NK-92 treated with Interleukin-12 subunit alpha and Interleukin-12 subunit beta, amount 100 ng/mL, for 24 hours (cell line): ENCODE measurements at regions not wholly inside any gene's neighbourhood (a gene's known extent, or its start where the extent isn't known, plus 50 kb on each side); places are given as distances from the start of the nearest gene placed in this dataset.

ENCODE experiments used
- DNase-seq: peaks from one replicate; lab custom pipeline; 2025; lab: John Stamatoyannopoulos, UW

DNA sequence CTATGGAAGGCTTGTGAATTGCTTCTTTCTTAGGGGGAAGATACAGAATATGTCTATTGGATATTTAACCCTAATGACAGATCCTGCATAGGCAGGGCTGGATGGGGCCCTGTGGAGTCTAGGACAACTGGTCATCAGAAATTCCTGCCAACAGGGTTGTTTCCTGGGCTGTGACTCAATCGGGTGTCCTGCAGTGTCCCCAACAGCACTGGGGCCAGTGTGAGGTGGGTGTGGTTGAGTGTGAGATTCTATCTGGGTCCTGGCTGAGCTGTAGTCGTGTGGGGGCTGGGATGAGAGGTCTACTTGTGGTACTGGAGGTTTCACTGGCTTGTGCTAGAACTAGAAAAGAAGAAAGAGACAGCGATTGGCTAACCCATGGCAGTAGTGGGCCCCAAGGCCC, 87.3 kb upstream of the WDR1 start:
- DNase-seq: no peak

DNA sequence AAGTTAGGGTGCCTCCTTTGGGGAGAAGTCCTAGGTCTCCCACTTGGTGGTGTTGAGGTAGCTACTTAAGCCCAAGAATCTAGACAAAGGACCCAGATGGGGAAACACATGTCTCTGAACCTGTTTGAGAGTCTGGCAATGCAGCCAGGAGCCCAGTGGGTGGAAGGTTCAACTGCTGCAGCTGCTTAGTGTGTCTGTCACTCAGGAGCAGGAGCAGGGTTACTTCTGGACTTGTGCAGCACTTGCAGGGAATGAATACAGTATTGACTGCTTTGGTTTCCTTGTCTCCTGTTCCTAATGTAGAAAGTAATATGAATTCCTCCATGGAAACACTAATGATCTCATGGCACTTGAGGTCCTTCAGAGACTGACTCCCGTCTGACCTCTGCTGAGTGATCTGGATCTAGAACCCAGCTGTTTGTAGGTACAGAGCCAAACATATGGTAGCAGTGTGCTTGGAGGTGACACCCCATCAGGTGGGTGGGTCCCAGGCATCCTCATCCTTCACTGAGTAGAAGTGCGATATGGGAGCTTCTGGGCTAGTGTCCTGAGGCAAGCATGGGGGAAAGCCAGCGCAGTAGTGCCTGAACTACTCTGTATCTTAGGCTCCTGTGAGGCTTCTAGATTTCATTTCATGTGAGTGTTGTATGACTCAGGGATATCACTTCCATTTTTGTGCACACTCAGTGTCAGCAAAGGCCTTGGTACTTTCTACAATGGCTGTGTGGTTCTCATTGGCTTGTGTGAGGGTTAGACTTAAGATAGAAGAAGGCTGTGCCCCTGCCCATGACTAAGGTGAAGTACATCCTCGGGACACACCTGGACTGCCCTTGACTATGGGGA, 85.0 kb upstream of the WDR1 start:
- no peak for DNase-seq

DNA sequence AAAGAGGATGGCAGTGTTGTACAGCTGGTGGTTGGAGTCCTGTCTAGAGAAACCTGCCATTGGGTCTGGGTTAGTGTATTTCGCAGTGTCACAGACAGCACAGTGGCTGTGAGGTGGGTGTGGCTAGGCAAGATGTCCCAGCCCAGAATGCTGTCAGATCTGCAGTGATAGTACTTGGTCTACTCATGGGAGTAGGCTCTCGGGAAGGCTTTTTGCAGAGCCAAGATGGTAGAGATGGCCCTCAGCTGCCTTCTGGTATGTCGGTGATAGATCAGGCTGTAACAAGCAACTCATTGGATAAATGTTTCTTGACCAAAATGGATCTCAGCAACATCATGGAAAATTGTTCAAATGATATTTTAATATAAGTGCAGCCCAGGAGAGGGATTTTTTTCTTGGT, 84.3 kb upstream of the WDR1 start:
- no peak for DNase-seq

DNA sequence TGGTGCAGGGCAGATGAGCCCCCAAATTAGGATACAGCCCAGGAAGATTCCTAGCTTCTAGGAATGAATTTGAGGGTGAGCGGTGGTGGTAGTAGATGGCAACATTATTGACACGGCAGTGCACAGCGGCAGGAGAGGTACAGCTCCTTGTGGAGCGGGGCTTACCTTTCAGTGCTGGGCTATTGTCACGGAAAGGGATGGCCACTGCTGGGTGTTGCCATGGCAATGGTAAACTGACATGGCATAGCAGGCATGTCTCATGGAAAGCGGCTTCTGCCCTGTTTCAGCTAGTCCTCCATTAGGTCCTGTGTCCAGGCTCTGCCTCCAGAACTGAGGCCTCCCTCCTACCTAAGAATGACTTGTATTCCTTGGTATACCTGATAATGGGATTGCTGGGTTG, 81.8 kb upstream of the WDR1 start:
- no peak for DNase-seq

DNA sequence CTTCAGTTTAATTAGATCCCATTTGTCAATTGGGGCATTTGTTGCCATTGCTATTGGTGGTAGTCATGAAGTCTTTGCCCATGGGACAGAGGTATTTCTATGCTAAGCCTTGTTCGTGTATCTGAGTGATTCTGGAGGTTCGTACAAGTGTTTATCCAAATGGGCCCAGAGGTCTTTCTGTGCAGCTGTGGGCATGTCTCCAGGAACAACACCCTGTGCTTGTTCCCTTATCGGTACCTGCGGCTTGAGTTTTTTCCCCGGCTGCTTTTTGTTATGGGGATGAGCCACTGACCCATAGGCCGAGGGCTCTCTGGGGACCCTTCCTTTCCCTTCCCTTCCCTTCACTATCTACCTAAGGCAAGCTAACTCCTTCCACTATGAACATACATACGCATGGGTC, 81.4 kb upstream of the WDR1 start:
- DNase-seq: no peak

DNA sequence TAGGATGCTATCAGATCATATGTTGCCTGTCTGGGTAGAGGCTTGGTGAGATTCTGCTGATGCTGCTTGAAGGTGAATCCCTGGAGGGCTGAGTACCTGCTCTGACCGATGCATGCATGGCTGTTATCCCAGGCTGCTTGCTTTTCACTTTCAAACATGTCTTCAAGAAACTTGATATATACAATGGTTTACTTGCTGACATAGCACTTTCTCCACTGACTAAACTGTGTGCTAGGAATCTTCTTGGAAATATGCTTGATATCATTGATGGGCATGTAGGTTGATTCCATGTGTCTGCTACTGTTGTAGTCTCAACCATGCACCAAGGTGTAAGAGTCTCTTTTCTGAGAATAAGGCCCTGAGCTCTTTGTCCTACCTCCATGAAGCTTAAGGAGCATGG, 79.6 kb upstream of the WDR1 start:
- DNase-seq: no peak

DNA sequence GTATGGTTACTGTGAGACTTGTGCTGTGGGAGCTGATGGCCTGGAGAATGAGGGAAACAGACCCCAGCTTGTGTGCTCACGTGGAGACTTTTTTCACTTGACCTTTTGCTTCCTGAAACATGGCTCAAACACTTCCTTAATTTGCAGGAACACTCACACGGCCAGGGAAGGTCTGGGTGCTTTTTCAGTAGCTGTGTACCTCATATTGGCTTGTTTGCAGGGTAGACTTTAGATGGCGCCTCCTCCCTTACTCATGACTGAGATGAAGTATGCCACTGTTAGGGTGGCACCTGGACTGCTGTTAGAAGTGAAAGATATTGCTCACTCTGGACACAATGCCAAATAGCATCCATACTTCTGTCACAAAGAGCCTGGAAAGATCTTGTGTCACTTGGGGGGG, 75.7 kb upstream of the WDR1 start:
- no peak for DNase-seq

DNA sequence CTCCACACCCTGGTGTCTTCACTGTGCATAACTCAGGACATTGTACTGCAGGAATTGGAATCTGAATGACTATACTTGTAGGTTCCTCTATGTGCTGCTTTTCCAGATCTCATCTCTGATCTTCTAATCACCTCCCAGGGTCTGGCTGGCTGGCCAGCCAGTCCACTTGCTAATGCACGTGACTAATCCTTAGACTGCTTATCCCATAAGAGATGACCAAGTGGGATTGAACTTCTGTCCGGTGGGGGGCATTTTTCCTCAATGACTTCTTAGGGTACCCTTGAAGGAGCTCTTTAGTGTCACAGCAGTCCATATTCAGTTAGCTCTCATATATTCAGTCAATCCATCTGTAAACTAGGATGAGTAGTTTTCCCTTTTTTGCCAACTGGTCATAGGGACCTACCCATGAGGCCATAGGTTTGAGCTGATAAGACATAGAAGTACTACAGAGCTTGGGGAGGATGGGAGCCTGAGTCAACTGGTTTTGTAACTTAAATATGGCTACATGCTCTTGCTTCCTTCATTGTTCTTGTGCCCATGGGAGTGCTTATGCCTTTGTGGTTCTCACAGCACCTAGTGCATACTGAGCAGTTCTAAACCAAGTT, 71.9 kb upstream of the WDR1 start:
- no peak for DNase-seq

DNA sequence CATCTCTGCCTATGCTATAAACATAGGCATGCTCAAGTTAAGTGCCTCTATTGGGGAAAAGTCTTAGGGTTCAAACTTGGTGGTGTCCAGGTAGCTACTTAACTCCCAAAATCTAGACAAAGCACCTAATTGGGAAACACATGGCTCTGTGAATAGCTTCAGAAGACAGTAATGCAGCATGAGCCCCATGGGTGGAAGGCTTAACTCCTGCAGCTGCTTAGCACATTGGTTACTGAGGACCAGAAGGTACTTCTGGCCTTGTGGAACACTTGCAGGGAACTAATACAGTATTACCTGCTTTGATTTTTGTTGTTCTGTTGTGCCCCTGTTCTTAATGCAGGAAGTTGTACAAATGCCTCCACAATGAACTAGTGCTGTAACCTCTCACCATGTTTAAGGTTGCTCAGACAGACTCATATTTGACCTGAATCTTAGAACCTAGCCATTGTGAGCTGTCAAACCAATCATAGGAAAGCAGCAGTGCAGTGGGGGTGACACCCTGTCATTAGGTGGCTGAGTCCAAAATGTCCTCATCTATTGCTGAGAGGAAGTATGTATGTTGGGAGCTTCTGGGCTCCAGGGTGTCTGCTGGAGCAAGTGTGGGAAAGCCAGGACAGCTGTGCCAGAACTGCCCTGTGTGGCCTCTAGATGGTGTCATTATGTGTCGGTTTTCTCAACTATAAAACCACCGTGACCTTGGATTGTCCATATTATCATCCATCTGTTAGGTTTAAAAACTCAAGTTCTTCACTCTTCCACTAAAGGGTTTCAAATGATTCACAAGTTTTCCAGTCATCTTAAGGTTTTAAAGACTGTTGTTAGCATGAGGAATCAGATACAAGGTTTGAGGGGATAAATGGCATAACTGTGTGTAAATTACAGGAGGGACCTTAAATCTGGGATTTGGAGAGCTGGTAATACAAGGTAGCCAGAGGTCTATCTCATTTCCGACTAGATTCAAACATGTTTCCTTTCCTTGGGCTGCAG, 69.9 kb upstream of the WDR1 start:
- no peak for DNase-seq

DNA sequence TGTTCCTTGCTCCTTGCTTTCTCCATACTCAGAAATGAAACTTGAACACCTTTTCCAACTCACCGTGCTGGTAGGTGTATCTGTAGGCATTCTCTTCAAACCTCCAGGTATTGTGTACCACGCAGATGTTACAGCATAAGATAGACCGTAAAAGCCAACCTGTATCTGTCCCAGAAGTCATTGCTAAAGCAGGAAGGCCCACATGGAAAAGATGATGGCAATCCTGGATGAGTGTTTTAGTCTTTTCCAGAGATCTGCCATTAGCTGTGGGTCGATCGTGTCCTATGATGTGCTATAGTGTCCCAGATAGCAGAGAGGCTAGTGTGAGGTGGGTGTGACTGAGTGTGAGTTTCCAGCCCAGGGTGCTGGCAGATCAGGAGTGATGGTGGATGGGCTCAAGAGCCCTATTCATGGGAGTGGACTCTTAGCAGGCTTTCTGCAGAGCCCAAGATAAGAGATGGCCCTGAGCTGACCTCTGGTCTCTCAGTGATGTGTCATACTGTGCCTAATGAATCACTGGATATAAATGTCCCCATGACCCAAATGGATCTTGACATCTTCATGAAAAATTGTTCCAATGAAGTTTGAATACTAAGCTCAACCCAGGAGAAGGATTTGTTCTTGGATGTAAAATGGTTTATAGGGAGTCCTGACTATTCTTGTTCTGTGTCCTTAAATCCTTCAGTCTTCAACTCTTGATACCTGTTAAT, 69.1 kb upstream of the WDR1 start:
- DNase-seq: no peak

DNA sequence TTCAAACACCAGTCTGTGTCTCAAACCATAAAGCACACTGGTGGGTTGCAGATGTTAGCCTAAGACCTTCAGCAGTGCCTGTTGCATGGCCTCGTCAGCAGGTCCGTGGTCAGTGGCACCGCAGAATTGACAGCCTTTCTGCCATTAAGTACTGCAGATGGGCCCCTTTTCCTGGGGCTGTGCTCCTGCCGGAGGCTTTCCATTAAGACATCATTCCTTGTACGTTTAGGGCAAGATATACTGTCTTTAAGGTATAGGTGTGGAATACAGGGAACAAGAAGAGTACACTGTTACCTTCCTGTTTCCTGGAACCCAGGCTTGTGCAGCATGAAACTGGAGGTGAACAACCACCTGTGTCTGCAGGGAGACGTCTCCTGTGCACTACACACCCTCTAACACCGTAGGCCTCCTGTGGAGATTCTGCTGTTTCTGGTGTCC, 67.9 kb upstream of the WDR1 start:
- DNase-seq: no peak

DNA sequence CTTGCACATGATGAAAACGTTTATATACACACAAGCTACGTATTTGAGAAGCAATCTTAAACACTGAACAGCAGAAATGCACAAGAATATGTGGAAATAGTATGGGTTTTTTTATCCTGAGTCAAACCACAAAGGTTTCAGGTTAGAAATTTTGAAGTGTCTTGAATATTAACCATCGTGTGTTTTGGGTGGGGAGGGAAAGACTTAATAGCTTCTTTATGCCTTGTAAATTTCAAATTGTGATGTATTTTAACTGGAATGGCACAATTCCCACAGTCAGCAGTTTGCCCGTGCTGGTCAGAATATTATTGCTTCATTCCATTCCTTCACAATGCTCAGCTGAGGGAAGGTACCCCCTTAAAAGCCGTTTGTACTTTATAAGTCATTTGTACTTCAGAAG, 67.4 kb upstream of the WDR1 start:
- DNase-seq: no peak

DNA sequence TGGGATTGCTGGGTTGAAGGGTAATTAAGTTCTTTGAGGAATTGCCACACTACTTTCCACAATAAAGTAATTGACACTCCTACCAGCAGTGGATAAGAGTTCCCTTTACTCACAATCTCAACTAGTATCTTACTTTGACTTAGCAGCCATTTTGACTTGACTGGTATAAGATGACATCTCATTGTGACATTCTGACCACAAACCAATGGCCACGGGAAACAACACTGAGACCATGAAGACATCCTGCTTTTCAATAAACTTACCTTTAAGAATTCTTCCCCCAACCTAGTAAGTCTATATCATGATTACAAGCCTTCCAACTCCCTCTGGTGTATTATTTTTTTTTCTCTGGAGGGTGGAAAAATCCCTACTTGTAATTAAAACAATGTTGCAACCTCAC, 66.9 kb upstream of the WDR1 start:
- DNase-seq: peak; percentile 26

DNA sequence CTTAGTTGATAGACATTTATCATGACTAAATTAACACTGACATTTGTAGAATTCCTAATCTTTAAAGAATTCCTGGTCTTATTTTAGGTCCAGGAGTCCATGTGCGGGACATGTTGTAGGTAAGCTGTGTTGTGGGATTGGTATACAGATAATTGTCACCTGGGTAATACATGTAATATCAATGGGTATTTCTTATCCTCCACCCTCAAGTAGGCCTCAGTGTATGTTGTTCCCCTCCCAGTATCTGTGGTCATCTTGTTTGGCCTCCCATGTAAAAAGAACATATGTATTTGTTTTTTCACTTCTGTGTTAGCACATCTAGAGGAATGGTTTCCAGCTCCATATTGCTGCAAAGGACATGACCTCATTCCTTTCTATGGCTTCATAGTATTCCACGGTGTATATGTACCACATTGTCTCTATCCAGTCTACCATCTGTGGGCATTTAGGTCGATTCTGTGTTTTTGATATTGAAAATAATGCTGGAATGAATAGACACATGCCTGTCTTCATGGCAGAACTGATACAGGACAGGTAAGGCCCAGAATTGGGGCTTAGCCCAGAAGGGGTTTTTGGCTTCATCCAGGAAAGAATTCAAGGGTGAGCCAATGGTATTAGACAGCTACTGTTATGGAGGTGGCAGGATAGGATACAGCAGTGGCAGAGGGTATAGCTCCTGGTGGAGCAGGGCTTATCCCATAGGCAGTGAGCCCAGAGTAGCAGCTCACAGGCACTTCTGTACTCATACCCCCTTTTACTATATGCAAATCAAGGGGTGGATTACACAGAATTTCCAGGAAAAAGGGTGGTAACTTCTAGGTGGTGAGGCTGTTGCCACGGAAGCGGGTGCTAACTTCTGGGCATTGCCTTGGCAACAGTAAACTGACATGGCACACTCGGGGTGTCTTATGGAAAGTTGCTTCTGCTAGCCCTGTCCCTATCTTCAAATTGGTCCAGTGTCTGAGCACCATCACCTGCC, 66.1 kb upstream of the WDR1 start:
- DNase-seq: no peak

DNA sequence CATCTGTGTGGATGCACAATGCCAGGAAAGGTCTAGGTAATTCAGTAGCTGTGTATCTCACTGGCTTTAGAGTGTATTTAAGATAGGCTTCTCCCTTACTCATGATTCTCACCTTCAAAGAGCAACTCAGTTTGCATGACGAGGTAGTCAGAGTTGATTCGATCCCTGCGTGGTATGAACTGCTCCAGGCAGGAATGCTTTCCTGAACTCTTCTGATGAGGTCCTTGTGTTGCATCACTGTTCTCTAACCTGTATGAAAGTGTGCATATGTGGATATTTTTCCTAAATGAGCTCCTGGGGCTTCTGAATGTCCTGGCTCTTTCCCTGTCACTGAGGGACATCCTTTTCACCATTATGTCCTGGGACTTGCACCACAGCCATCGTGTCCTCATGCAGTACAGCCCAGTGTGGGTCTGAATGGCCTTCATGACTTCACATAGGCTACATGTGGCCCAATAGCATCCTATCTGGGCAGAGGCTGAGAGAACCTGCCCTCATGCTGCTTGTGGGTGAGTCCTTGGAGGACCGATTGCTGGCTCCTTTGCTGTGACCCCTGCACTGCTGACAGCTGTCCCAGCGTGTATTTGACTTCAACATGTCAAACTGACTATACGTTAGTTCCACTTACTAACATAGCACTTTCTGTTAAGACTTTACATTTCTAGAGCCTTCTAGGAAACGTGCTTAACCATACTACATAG, 65.3 kb upstream of the WDR1 start:
- no peak for DNase-seq

DNA sequence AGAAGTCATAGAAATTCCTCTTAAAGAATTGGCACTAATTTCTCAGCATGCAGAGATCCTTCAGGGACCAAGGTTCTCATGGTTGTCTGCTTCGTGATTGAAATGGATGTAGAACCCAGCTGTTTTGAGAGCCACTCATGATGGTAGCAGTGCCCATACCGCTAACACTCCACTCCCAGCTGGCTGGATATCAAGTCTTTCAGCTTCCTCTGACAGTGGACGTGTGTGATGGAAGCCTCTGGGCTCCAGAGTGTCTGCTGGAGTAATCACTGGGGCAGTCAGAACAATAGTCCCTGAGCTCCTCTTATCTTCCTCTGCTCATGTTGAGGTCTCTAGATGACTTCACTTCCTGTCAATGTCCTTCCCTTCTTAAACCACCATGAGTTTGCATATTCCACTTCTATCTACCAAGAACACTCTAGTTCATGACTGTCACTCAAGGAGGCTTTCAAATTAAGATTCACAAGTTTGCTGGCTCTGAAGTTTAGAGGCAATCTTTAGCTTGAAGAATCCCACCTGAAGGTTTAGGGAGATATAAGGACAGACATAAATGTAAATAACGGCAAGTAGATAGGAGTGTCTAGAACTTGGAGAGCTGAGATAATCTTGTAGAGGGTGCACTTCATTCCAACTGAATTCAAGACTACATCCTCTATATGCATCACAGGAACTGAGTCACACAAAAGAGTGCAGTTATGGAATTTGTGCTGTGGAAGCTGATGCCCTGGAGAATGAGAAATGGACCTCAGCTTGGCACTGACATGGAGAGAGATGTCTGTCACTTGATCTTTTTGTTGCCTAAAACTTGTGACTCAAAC, 64.5 kb upstream of the WDR1 start:
- DNase-seq: no peak

DNA sequence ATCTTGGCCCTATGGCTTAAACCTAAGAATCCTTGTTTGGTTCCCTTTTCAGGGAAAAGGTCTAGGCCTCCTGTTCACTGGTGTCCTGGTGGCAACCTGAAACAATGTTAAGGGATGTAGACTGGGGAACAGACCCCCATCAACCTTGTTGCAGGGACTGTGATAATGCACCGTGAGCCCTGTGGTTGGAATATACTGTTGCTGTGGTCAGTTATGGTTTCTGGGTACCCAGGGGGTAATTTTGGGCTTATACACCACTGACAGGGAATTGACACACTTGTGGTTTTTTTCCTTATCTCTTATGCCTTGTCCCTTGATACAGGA, 64.0 kb upstream of the WDR1 start:
- DNase-seq: no peak

DNA sequence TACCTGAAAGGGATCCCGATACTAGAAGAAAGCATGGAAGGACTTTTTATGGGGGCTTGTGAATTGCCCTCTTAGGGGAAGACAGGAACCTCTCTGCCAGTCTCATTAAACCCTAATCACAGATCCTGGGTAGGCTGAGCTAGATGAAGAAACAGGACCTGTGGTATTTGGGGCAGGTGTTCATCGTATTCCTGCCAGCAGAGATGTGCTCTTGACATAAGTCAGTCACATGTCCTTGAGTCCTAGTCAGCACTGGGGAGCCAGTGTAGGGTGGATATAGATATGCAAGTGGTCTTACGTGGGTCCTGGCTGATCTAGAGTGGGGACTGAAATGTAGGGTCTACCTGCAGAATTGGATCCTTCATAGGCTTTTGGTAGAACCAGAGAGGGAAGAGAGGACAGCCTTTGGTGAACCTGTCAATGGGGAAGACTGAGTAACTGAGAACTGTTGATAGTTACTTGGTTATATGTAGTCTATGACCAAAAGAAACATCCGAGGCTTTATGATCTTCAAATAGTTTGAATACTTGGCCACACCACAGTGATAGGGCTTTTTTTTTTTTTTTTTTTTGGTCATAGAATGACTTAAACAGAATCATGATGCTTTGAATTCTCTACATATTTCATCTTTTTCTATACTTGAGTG, 63.5 kb upstream of the WDR1 start:
- DNase-seq: no peak

DNA sequence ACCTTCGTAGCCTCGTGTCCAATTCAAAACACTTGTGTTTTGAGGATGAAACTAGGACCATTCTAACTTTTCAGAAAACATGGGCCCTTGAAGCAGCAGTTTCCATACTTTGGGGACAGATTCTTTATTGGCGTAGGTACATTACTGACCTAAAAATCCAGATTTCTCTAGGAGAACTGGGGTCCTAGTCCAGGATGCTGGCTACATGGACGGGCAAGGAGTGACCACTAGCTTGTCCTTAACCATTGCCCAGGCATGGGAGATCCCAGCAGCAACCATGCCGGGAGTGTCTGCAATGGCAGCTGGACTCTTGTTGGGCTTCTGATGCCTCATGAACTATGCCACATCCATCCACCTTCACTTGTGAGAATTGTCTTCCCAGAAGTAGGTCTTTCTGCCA, 62.2 kb upstream of the WDR1 start:
- DNase-seq: no peak
